ENCODE measurements at regions not wholly inside any gene's neighbourhood (a gene's known extent, or its start where the extent isn't known, plus 50 kb on each side); places are given as distances from the start of the nearest gene placed in this dataset.

DNA sequence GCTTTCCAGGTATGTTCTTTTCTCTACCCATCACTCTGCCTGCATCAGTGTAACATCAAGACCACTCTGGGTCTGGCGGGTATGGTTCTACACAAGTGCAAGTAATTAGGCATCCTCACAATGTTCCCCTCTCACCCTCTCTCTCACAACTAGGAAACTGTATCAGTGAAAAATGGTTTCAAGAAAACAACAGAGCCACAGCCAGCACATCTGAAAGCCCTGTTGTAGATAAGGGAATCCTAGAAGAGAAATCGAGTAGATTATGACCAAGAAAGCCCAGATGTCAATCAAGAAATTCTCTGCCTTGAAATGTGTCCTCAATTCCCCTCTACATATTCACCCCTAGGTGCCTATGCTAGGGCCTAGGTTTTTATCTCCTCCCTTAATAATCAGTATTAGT is 281.3 kb upstream of the ANKRD50 start:
- TF ChIP-seq ZKSCAN1 (IDR thresholded peaks at IDR 0.05; ENCODE audit: low read depth, low read length) (no peak), PHF8 (IDR thresholded peaks at IDR 0.05; ENCODE audit: borderline replicate concordance, low read length) (no peak), HDAC6 (IDR thresholded peaks at IDR 0.05; ENCODE audit: low read depth, low read length) (no peak), KDM4B (IDR thresholded peaks at IDR 0.05; ENCODE audit: borderline replicate concordance in 2 of 2, low read depth in 1 of 2) (no peak), TAF15 (IDR thresholded peaks at IDR 0.05; ENCODE audit: low read depth, low read length) (no peak), BRCA1 (IDR thresholded peaks at IDR 0.05) (no peak), BRCA1 (CRISPR knock-in tag; IDR thresholded peaks at IDR 0.05) (no peak), BHLHE40 (IDR thresholded peaks at IDR 0.05; ENCODE audit: low read length) (no peak)
- TF ChIP-seq, protein P1, sequence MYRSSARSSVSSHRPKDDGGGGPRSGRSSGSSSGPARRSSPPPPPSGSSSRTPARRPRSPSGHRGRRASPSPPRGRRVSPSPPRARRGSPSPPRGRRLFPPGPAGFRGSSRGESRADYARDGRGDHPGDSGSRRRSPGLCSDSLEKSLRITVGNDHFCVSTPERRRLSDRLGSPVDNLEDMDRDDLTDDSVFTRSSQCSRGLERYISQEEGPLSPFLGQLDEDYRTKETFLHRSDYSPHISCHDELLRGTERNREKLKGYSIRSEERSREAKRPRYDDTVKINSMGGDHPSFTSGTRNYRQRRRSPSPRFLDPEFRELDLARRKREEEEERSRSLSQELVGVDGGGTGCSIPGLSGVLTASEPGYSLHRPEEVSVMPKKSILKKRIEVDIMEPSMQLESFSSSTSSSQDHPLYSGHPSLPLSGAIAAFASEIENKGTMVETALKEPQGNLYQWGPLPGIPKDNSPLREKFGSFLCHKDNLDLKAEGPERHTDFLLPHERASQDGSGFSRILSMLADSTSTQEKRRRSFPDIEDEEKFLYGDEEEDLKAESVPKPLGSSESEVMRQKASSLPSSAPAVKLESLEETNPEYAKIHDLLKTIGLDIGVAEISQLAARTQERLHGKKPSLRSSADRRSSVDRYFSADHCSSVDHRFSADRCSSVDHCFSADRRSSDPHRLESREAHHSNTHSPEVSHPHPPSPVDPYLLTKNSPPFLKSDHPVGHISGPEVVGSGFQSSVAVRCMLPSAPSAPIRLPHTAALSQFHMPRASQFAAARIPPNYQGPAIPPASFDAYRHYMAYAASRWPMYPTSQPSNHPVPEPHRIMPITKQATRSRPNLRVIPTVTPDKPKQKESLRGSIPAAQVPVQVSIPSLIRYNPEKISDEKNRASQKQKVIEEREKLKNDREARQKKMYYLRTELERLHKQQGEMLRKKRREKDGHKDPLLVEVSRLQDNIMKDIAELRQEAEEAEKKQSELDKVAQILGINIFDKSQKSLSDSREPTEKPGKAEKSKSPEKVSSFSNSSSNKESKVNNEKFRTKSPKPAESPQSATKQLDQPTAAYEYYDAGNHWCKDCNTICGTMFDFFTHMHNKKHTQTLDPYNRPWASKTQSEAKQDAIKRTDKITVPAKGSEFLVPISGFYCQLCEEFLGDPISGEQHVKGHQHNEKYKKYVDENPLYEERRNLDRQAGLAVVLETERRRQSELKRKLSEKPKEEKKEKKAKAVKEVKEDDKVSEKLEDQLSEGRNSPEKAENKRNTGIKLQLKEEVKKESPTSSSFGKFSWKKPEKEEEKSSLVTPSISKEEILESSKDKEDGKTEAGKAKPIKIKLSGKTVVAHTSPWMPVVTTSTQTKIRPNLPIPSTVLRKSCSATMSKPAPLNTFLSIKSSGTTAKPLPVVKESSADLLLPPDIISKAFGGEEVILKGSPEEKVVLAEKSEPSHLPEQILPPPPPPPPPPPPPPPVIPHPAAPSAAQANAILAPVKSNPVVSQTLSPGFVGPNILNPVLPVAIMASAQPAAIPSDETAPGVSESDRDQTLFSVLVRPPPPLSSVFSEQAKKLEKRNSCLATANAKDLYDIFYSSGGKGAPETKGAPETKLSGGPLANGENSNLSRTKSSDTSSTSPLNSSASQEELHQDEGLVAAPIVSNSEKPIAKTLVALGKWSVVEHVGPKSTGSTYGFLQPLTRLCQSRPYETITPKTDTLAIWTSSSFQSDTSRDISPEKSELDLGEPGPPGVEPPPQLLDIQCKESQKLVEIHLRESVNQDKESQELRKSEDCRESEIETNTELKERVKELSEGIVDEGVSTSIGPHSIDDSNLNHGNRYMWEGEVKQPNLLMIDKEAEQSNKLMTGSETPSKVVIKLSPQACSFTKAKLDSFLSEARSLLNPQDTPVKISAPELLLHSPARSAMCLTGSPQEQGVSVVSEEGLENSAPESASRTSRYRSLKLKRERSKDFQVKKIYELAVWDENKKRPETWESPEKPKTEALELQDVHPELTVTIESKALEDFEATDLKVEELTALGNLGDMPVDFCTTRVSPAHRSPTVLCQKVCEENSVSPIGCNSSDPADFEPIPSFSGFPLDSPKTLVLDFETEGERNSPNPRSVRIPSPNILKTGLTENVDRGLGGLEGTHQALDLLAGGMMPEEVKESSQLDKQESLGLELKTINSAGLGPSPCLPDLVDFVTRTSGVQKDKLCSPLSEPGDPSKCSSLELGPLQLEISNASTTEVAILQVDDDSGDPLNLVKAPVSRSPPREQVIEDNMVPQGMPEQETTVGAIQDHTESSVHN (IDR thresholded peaks at IDR 0.05; ENCODE audit: borderline replicate concordance in 1 of 2, low read depth in 1 of 2) = no peak
- TF ChIP-seq, protein P2, sequence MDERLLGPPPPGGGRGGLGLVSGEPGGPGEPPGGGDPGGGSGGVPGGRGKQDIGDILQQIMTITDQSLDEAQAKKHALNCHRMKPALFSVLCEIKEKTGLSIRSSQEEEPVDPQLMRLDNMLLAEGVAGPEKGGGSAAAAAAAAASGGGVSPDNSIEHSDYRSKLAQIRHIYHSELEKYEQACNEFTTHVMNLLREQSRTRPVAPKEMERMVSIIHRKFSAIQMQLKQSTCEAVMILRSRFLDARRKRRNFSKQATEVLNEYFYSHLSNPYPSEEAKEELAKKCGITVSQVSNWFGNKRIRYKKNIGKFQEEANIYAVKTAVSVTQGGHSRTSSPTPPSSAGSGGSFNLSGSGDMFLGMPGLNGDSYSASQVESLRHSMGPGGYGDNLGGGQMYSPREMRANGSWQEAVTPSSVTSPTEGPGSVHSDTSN (CRISPR knock-in tag; IDR thresholded peaks at IDR 0.05; ENCODE audit: low read depth) = no peak
- TF ChIP-seq, protein P2 (tag; conservative IDR thresholded peaks at IDR 0.05; ENCODE audit: low read depth) = no peak
- TF ChIP-seq, protein P3, sequence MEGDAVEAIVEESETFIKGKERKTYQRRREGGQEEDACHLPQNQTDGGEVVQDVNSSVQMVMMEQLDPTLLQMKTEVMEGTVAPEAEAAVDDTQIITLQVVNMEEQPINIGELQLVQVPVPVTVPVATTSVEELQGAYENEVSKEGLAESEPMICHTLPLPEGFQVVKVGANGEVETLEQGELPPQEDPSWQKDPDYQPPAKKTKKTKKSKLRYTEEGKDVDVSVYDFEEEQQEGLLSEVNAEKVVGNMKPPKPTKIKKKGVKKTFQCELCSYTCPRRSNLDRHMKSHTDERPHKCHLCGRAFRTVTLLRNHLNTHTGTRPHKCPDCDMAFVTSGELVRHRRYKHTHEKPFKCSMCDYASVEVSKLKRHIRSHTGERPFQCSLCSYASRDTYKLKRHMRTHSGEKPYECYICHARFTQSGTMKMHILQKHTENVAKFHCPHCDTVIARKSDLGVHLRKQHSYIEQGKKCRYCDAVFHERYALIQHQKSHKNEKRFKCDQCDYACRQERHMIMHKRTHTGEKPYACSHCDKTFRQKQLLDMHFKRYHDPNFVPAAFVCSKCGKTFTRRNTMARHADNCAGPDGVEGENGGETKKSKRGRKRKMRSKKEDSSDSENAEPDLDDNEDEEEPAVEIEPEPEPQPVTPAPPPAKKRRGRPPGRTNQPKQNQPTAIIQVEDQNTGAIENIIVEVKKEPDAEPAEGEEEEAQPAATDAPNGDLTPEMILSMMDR (IDR thresholded peaks at IDR 0.05 in 2 of 3, conservative IDR thresholded peaks at IDR 0.05 in 1 of 3; ENCODE audit: insufficient read depth in 2 of 3, low read depth in 1 of 3, low read length in 3 of 3) = no peak
- TF ChIP-seq, protein P4, sequence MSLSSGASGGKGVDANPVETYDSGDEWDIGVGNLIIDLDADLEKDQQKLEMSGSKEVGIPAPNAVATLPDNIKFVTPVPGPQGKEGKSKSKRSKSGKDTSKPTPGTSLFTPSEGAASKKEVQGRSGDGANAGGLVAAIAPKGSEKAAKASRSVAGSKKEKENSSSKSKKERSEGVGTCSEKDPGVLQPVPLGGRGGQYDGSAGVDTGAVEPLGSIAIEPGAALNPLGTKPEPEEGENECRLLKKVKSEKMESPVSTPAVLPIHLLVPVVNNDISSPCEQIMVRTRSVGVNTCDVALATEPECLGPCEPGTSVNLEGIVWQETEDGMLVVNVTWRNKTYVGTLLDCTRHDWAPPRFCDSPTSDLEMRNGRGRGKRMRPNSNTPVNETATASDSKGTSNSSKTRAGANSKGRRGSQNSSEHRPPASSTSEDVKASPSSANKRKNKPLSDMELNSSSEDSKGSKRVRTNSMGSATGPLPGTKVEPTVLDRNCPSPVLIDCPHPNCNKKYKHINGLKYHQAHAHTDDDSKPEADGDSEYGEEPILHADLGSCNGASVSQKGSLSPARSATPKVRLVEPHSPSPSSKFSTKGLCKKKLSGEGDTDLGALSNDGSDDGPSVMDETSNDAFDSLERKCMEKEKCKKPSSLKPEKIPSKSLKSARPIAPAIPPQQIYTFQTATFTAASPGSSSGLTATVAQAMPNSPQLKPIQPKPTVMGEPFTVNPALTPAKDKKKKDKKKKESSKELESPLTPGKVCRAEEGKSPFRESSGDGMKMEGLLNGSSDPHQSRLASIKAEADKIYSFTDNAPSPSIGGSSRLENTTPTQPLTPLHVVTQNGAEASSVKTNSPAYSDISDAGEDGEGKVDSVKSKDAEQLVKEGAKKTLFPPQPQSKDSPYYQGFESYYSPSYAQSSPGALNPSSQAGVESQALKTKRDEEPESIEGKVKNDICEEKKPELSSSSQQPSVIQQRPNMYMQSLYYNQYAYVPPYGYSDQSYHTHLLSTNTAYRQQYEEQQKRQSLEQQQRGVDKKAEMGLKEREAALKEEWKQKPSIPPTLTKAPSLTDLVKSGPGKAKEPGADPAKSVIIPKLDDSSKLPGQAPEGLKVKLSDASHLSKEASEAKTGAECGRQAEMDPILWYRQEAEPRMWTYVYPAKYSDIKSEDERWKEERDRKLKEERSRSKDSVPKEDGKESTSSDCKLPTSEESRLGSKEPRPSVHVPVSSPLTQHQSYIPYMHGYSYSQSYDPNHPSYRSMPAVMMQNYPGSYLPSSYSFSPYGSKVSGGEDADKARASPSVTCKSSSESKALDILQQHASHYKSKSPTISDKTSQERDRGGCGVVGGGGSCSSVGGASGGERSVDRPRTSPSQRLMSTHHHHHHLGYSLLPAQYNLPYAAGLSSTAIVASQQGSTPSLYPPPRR (CRISPR knock-in tag; IDR thresholded peaks at IDR 0.05; ENCODE audit: borderline replicate concordance) = no peak
